GM21786 (cell line): ENCODE measurements at regions not wholly inside any gene's neighbourhood (a gene's known extent, or its start where the extent isn't known, plus 50 kb on each side); places are given as distances from the start of the nearest gene placed in this dataset.

Experiments
- ATAC-seq: cut with Tn5 transposase; IDR thresholded peaks from one replicate; pipeline ENCODE4 v1.9.1; 2021; ENCODE audit not compliant: unreplicated experiment

DNA sequence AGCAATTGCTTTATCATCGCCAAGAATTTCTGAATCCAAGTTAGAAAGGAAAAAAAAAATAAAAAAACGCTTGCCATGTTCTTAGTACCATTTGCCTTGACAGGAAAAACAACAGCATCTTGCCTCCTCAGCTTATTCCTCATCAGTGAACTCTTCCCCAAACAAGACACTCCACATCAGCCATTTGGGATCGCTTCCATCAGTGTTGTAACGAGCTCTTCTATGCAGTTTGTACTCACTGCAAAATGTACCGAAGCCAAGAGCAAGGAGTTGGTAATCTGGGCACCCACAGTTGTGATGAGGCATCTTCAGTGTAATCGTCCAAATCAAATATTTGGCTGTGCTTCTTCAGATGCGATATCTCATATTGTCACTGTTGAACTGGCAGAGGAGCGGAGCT lies 503.7 kb downstream of the TMEM182 start:
- no peak for ATAC-seq

DNA sequence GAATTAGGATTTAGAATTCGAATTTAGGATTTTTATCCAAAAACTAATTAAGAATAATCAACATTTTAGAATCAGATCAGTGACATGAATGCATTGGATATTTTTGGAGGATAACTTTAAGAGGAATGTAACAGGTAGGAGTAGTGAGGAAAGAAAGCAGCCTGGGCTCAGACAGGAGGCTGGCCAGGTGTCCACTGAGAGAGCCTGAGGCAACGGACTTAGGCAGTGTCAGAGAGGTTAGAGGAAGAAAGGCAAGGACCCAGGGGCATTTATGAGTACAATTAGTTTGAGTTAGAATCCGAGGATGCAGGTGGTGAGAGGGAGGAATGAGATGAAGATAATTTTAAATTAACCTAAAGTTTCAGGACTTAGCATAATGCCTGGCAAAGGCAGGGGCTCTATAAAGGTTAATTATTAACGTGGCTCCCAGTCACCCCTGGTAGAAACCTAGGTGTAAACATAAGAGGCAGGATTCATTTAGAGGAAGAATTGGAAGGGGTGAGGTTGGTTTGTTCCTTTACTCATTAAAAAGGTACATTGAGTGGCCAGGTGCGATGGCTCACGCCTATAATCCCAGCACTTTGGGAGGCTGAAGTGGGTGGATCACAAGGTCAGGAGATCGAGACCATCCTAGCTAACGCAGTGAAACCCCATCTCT lies 507.1 kb downstream of the TMEM182 start:
- ATAC-seq: no peak

DNA sequence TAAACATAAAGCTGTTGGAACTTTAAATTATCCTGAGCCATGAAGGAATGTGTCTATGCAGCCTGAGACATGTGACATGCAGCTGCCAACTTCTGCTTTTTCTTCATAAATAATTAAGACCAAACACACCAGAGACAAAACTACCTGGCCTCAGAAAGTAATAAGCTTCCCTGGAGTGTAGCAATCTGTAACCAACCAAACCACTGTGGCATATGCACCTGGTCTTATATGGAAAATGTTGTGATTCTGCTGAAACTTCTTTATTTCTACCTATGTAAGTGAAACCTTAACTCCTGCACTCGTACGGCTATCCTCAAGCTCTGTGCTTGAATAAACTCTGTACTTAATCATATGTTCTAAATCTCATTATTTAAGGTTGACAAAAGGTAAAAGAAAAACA lies 515.0 kb downstream of the TMEM182 start:
- ATAC-seq: no peak

DNA sequence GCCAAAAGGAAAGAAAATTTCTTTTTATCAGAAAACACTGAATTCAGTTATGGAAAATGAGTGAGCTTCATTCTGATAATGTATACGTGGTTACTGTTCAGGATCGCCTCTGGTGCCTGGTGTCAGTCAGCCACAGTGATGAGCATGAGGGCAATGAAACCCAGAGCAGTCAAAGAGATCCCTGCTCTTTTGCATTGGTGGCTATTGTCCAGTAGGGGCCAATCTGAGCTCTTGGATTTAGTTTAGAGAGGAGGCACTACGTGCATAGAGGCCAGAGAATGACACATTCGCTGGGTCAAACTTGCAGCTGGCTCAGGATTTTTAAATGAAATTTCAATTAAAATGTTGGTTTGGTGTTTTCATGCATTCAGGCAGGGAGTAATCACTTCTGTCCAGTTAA lies 522.9 kb downstream of the TMEM182 start:
- ATAC-seq: no peak

DNA sequence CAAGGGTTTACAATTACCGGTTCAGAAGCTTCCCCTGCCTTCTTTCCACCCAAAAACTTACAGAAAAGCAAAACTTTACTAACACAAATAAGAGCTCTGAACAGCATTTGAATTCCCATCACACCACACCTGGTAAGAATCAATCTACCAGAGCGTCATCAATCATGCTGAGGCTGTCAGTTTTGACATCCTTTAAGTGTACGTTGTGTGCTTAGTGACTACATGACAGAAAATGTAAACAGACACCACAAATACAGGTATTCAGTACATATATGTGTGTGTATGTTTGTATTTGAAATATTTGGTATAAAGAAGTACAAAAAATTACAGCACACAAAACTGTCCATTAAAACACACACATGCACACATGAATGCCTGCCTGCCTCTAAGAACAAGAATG lies 523.5 kb downstream of the TMEM182 start:
- ATAC-seq: no peak

DNA sequence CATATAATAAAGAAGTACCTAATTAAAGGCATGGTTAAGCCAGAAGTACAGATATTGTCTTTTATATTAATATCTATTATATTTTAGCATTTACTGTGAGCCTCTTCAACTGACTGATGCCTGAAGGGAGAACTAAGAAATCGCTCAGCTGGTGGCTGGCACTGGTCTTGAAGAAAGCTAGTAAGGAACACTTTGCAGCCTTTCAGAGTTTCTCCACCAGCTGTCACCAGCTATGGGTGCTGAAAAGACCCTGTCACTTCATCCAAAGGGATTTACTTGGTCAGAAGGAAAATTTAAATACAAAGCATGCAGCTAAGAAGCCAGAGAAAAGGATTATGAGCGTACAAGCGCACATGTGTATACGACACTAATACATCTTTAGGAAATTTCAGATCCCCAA lies 525.9 kb downstream of the TMEM182 start:
- no peak for ATAC-seq

DNA sequence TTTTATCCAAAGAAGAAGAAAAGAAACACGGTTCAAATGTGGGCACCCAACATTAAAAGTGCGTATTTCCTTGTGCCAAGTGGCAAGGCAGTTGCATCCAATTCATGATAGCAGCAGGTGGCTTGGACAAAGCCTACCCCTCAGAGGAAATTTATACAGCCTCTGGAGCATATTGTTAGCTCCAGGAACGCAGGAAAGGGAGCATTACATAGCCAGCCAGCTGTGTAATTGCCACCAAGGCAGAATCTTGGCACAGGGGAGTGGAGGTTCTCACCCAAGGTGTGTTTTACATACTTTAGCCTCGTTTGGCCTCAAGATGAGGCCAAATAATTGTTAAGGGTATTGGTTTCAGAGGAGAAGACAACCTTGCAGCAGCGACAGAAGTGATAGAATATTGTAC lies 526.9 kb downstream of the TMEM182 start:
- ATAC-seq: no peak

DNA sequence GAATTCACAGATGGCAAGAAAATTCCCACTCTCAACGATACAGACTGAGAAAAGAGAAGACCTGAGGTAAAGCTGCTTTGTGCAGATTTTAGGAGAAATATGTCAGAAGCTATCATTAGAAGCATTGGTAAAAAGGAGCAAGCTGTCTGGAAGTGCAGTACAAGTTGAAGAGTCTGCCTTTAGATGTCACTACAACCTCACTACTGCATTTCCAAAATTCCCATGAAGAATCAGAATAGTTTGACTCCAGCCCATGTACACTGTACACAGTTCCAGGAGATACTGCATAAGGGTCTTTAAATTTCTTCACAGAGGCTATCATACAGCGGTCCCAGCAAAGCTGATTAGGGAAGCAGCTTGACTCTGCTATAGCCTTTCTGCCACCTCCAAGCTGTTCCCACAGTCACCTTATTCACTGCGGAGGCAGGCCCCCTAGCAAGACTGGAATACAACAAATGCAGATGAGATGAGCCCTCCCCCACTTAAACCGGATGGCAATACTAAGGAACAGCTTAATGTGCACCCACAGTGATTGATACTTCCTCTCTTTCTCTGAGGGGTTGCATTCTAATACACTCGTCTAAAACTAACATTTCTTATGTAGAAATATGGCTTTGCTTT lies 527.4 kb downstream of the TMEM182 start:
- ATAC-seq: no peak

DNA sequence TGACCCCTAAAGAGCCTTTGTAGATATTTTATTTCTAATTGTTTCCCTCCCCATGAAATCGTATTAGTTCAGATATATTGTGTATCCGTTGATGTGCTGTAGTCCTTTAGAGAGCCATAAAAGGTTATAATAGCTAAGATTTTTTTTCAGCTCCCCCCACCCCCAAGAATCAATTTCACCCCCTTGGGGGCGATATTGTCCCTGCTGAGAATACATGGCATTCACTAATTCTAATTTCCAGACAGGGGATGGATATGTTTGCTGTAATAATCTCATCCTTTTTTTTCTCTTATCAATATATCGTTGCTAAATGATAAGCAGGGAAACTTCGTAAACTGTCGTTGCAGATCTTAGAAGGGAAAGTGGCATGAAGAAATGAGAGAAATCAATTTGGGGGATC lies 530.7 kb downstream of the TMEM182 start:
- no peak for ATAC-seq

DNA sequence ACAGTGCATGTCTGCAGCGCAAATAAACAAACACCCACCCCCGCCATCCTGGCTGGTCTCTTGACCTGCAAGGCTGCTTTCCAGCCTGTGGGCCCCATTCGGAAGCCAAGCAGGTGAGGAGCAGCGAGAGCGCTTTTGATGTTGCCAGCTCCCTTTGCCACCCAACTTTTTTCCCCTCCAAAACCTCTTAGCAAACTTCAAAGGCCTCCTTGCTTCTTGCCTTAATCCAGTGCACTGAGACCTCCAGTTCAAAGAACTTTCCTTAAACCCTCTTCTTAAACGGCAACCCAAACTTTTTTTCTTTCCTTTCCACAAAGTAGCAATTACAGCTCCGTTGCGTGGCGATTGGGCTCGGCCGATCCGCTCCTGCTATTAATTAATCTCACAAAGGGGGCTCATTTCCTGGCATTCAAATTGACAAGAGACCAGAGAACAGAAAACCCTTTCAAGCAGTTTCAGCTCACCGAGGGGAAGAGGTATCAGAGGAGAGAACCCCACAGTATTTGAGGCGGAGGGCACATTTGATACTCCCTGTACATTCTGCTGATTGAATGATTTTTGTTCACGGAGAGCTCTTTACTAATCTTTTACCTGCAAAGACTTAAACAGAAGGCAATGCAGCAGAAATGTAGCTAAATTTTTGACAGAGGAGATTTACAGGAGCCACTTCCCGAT lies 531.4 kb downstream of the TMEM182 start:
- ATAC-seq: no peak

DNA sequence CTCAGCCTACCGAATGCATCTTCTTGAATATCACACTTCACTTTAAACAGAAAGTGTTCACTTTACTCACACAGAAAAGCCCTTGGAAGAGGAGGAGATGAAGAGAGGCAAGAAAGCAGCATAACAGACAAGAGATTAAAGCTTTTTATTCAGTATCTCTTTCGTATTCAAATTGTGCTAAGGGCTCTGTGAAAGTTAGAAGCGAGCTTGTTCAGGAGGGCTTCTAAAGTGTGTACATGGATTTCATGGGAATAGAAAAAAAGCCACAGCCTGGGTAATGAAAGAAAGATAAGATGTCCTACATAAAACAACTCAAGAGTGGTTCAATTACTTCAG lies 531.9 kb downstream of the TMEM182 start:
- ATAC-seq: no peak

DNA sequence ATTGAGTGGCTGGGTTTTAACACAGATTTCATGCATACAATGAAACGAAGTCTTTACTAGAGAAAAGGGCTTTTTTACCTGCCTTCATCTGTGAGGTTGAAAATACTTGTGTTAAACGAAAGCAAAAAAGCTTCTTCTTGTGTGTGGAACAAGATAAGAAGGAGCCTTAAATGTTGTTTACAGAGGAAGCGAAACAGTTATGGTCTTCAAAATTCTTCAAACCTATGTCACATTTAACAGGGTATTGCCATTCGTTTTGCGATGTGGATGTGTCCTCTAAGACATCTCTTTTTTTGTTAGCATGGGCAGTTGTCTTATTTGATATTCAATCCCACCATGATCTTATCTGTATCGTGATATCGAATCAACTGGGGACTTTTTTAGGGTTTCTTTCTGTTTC lies 532.6 kb downstream of the TMEM182 start:
- no peak for ATAC-seq

DNA sequence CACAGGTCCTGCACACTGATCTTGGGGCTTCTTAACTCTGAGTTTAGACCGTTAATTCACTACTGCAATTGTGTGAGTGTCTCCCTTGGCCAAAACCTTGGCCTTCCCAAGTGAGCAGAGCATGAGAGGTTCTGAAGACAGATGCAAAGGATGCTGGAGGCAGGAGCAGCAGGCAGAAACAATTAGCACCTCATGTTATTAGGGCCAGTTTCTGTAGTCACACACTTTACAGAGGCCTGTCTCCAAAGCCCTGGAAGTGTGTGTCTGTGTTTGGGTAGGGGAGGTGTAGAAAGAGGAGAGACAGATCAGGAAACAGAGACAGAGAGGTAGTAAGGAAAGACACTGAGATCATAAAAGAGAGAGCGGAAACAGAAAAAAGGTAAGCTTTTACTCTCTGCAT lies 533.8 kb downstream of the TMEM182 start:
- ATAC-seq: no peak

DNA sequence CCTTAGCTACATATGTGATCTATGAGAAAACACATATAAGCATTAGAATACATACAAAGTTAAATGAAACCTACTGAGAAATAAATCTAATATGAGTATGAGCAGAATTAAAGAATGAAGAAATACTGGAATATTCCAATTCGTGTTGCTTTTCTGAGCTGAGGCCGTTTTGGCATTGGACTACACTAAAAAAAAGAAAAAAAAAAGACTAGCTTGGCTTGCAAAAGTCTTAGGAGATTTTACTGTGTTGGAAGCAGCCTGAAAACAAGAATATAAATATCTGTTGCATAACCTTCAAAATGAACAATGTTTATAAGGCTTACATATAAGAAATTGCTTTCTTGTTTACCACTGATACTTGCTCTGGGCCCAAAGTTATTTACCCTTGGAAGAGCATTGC lies 562.8 kb downstream of the TMEM182 start:
- ATAC-seq: no peak

DNA sequence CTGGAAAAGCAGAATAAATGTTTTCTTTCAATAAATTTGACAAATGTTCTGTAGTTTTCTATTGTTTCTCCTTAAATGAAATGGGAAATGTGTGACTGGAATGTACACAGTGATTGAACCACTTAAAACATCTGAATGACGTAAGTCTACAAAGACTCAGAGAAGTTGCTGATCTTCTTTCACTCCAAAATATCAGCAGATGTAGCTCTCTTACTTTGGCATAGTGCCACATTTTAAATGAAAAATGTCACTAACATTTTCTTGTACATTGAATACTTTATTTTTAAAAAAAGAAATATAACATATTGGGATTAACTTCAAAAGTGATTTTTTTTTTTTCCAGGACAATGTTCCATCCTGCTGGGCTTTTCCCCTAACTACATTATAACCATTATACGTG lies 565.6 kb downstream of the TMEM182 start:
- no peak for ATAC-seq

DNA sequence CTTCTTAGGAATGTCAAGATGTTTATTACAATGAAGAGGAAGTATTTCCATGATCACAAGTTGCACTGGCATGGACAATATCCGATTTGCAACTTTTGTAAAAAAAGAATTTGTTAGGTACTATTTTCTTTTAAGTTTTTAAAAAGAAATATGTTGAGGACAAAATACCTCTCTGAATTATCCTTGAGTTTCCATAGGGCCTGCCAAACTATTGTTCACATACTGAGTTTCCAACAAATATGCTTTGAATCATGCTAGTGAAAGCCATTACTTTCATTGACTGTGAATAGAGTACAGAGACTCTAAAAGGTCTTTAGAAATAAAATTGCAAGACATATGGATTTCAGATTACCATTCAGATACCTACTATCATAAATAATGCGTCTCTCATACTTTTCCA lies 566.1 kb downstream of the TMEM182 start:
- ATAC-seq: no peak

DNA sequence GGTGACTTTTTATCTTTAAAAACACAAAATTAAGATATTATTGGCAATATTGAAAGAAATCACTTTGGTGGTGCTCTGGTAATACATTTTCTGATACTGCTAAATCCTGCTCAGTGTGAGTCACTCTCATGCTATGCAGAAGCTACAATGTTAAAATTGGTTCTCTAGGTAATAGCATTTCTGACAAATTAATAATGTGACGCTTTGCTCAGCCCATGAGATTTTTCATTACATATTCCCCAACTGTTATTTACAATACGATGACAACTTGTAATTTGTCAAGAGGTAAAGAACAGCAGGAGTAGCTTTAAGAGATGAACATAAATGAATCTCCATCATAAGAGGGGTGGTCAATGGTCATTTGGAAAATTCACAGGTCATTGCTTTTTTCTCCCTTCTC lies 573.6 kb downstream of the TMEM182 start:
- no peak for ATAC-seq

DNA sequence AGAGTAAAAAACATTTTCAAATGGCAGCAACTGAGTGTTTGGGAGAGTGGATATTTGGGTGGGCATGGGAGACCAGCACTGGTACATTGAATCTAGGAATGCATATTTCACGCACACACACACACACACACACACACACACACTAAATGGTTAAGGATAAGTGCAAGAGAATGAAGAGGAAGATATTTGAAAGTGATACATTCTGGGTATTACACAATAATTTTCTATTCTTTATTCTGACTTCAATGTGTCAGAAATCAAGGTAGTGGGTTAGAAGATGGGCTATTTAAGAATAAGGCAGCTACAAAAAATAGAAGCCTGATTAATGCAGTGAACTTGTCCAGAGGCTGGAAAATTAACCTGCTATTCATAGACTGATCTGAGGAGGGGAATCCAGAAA lies 577.0 kb downstream of the TMEM182 start:
- no peak for ATAC-seq

DNA sequence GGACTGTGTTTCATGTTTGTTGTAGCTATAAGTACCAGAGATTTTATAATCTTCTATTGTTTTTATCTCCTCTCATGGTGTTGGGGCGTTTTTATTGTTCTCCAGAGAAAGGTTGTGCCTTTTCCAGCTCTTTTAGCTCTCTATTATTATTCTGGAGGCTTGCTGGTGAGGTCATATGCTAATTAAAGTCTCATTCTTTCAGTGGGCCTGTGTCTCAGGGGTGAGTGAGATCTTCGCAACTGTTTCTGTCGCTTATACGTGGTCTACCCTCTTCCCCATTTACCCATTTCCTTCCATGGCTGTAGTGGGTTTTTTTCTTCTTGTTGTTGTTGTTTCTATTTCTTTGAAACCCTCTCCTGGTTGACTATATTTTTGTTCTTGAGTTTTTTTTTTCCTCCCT lies 584.9 kb downstream of the TMEM182 start:
- ATAC-seq: no peak

DNA sequence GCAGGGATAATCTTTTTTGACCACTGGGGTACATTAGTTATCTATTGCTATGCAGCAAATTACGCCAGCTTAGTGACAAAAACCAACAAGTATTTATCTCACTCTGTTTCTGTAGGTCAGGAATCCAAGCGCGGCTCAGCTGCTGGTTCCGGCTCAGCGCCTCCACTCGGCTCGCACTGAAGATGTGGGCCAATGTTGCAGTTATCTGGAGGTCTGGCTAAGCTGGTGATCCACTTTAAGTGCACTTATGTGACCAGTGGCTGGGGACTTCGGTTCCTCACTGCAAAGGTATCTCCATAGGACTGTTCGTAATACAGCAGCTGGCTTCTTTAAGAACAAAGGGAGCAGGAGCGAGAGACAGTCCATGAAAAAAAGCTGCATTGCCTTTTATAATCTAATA lies 591.9 kb downstream of the TMEM182 start:
- no peak for ATAC-seq

DNA sequence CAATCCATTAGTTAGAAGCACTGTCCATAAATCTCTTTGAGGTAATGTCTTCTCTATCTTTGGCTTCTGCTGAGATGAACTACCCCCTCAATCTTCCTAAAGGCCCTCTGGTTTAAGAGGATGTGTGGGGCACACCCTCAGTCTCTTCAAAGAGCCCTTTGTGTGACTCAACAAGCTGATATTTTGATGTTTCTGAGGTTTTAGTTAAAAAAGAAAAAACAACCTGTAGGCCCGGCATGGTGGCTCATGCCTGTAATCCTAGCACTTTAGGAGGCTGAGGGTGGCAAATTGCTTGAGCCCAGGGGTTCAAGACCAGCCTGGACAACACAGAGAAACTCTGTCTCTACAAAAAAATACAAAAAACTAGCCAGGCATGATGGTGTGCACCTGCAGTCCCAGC lies 593.5 kb downstream of the TMEM182 start:
- ATAC-seq: no peak

DNA sequence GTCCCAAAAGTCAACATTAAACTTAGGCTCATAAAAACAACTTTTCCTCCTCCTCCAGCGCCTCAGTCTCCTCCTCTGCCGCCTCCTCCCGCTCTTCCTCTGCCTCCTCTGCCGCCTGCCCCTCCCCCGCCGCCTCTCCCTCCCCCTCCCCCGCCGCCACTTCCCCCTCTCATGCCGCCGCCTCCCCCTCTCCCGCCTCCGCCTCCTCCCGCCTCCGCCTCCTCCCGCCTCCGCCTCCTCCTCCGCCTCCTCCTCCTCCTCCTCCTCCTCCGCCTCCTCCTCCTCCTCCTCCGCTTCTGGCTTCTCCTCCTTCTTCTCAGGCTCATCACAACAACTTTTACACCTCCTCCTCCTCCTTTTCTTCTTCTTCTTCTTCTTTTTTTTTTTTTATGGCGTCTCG lies 599.9 kb downstream of the TMEM182 start:
- ATAC-seq: no peak

DNA sequence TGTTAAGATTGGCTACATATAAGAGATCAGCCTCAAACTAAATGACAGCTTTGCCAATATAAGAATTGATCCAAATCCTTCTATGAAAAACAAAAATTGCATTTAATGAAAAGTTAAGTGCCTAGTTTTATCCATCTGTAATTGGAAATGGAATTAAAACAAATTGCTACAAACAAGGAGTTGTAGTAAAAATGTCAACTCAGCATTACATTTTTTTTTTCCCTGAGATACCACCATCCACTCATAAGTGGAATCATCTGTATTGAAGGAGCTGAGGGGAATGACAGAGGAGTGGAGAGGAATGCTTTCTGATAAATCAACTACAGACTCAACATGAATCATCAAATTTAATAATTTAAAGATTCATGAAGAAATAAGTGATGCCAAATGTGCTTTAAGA lies 601.8 kb downstream of the TMEM182 start:
- no peak for ATAC-seq
